Choroid plexus epithelial cell (primary cell): ENCODE measurements at regions not wholly inside any gene's neighbourhood (a gene's known extent, or its start where the extent isn't known, plus 50 kb on each side); places are given as distances from the start of the nearest gene placed in this dataset.

Experiments used
- DNase-seq: peaks from one replicate; pipeline ENCODE4 v3.0.0-alpha.2; 2010; ENCODE audit warnings: low read depth
- H3K4me3 ChIP-seq: 2 replicates; pipeline ENCODE4 v1.5.1; 2011; ENCODE audit warnings: low read depth, mild to moderate bottlenecking, control low read depth, low read length, moderate library complexity
- TF ChIP-seq, protein P1 (sequence below): conservative IDR thresholded peaks from 2 replicates; pipeline ENCODE4 v1.5.1; 2011; ENCODE audit warnings: low read depth, mild to moderate bottlenecking, control low read depth, inconsistent platforms, low read length, moderate library complexity

DNA sequence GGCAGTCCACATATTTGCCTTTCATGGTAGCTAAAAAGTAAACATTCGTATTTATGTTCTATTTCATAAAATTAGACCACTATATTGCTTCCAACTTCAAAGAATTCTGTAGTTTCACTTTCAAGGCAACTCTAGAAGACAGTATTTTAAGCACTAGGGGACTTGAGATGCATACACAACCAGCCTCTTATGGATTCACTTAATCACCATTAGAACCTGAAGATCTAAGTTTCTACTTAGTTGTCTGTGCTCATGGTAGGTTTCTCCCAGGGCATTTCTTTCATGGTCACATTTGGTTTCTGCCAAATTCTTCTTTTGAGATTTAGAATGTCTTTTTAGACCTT is 209.9 kb upstream of the HCCS start:
- H3K4me3 ChIP-seq: no peak overlapping the region
- TF ChIP-seq, protein P1, sequence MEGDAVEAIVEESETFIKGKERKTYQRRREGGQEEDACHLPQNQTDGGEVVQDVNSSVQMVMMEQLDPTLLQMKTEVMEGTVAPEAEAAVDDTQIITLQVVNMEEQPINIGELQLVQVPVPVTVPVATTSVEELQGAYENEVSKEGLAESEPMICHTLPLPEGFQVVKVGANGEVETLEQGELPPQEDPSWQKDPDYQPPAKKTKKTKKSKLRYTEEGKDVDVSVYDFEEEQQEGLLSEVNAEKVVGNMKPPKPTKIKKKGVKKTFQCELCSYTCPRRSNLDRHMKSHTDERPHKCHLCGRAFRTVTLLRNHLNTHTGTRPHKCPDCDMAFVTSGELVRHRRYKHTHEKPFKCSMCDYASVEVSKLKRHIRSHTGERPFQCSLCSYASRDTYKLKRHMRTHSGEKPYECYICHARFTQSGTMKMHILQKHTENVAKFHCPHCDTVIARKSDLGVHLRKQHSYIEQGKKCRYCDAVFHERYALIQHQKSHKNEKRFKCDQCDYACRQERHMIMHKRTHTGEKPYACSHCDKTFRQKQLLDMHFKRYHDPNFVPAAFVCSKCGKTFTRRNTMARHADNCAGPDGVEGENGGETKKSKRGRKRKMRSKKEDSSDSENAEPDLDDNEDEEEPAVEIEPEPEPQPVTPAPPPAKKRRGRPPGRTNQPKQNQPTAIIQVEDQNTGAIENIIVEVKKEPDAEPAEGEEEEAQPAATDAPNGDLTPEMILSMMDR: no peak

DNA sequence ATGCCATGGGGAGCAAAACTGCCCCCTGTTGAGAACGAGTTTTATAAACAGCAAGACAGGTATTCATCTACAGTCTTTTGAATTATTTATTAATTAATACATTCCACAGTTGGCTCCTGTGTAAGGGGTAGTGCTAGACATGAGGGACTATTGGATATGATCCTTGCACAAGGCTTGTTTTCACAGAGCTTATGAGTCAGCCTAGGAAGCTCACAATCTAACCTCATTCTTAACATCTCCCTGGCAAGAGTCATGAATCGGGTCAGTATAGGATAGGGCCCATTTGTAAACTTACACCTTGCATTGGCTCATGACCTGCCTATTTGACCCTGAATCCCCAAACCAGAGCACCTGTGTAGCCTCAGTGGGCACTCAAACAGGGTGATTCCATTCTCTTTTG is 209.1 kb upstream of the HCCS start:
- no peak overlapping the region for H3K4me3 ChIP-seq
- TF ChIP-seq, protein P1: no peak
- DNase-seq: peak; percentile 57

More for the DNA sequence above, 209.9 kb upstream of the HCCS start:
- DNase-seq: no peak

DNA sequence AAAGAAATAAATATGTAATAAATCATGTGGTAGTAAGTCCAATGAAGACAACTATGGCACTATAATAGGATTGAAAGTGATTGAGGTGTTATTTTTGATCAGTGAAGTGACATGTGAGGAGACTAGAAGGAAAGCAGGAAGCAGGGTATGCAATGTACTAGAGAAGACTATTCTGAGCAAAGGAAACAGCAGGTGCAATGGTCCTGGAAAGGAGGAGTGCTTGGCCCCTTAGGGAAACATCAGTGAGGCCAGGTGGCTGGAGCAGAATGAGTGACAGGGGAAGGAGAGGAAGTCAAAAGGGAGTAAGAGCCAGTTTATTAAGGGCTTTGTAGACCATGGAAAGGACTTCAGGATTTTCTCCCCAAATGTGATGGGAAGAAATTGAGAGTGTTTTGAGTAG is 207.6 kb upstream of the HCCS start:
- TF ChIP-seq, protein P1: no peak
- no peak for DNase-seq
- no peak overlapping the region for H3K4me3 ChIP-seq

DNA sequence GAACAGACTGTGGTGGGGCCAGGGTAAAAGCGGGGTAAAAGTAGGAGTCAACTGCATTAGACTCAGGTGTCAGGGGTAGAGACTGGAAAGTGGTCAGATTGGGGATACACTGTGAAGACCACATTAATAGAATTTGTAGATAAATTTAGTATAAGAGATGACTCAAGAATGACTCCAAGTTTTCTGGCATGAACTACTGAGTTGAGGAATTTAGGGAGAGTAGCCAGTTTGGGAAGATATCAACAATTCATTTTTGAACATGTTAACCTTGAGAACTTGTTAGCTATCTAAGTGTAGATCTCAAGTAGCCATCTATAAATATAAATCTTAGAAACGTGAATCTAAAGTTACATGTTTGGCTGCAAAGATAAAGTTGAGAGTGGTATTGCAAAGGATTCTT is 206.9 kb upstream of the HCCS start:
- H3K4me3 ChIP-seq: no peak overlapping the region
- DNase-seq: no peak
- TF ChIP-seq, protein P1: no peak

DNA sequence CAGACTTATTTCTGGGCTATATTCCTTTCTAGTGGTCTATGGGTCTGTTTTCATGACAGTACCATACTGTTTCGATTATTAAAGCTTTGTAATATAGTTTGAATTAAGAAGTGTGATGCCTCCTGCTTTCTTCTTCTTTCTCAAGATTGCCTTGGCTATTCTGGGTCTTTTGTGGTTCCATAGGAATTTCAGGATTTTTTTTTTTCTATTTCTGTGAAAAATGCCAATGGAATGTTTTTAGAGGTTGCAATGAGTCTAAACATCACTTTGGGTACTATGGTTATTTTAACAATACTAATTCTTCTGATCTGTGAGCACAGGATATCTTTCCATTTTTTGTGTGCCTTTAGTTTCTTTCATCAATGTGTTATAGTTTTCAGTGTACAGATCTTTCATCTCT is 204.3 kb upstream of the HCCS start:
- TF ChIP-seq, protein P1: no peak
- no peak overlapping the region for H3K4me3 ChIP-seq
- no peak for DNase-seq

DNA sequence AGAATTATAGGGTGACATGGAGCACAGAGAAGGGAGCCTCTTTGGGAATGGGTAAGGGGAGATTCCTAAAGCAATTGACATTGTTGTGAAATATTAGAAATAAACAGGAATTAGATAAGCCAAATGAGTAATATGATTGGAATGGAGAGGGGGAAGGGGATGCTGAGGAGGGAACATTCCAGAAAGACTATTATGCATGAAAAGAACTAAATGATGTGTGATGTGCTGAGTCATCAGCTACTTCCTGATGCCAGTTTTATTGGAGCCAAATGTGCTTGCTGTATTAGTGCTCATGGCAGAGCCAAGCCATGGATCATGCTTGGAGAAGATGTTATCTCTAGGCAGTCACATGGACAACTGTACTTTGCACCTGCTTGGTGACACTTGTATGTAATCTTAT is 189.0 kb upstream of the HCCS start:
- H3K4me3 ChIP-seq: no peak overlapping the region
- TF ChIP-seq, protein P1: no peak
- peak; percentile 80 for DNase-seq

DNA sequence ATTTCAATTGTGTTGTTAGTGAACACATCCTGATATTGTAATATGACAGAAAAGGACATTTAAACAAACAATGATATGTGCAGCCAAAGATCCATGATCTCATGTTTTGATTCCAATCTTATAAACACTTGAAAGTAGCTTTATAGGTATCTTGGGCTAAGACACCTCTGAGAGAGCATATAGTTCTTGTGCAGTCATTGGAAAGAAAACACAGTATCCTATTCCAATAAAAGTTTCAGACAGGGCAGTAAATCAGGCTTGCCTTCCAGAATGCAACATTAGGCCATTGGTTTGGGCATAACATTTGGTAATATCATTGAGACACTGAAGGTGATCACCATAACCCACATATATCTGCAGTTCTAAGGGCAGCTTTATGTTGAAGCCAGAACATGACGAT is 188.3 kb upstream of the HCCS start:
- no peak overlapping the region for H3K4me3 ChIP-seq
- TF ChIP-seq, protein P1: no peak
- no peak for DNase-seq
